Endothelial cell of umbilical vein (primary cell): ENCODE measurements at regions not wholly inside any gene's neighbourhood (a gene's known extent, or its start where the extent isn't known, plus 50 kb on each side); places are given as distances from the start of the nearest gene placed in this dataset.

ENCODE experiments used
- BruUV-seq: library from RNA; stranded (reverse); fragments of 400-500 nt; replicated peaks from 2 replicates; lab custom pipeline; 2021; lab: Mats Ljungman, UMichigan
- CTCF ChIA-PET: fragments of 300-600, 350-600 bp; sonication (Branson Sonifier 250); formaldehyde crosslinking; loops from one replicate; lab custom pipeline; 2021; ENCODE audit warnings: antibody characterized with exemption, inconsistent platforms; lab: Charles Lee
- POLR2A ChIA-PET: fragments of 300-600, 350-600 bp; sonication (Branson Sonifier 250); formaldehyde crosslinking; loops from one replicate; lab custom pipeline; 2021; ENCODE audit warnings: antibody characterized with exemption, inconsistent platforms; lab: Charles Lee
- DNase-seq: peaks from one replicate; pipeline ENCODE4 v3.0.0-alpha.2; 2011; ENCODE audit warnings: low read depth, low spot score
- FAIRE-seq: peaks from 2 replicates; lab custom pipeline; 2011; peaks lifted over from hg19 to GRCh38; lab: Jason Lieb, UNC
- H2AFZ ChIP-seq: 2 replicates; pipeline ENCODE4 v1.6.0; 2012; ENCODE audit warnings: low read depth, low read length, control low read depth, inconsistent platforms
- H3K27ac ChIP-seq: 2 replicates; pipeline ENCODE4 v1.5.1; 2011; ENCODE audit warnings: low read depth, mild to moderate bottlenecking, control low read depth, low read length, moderate library complexity; ENCODE audit not compliant: insufficient read depth
- H3K27me3 ChIP-seq, 2 experiments: 2 replicates each; pipeline versions ENCODE4 v1.6.0 to v1.6.1; 2011; ENCODE audit warnings: low read length in 2 of 2, mixed read lengths in 1 of 2; ENCODE audit not compliant: control insufficient read depth in 2 of 2, insufficient read depth in 2 of 2
- H3K36me3 ChIP-seq, 2 experiments: 2 replicates in 1 of 2; 3 replicates in 1 of 2; pipeline ENCODE4 v1.5.1; 2011; ENCODE audit warnings: low read length in 2 of 2, mild to moderate bottlenecking in 1 of 2, moderate library complexity in 1 of 2; ENCODE audit not compliant: control insufficient read depth in 2 of 2, insufficient read depth in 2 of 2; ENCODE audit errors: extremely low read depth in 1 of 2
- H3K4me1 ChIP-seq: 3 replicates; pipeline ENCODE4 v1.5.1; 2011; ENCODE audit warnings: mild to moderate bottlenecking, low read length; ENCODE audit not compliant: control insufficient read depth, insufficient read depth; ENCODE audit errors: extremely low read depth
- H3K4me2 ChIP-seq: 2 replicates; pipeline ENCODE4 v1.6.1; 2011; ENCODE audit warnings: low read length, control low read depth, mixed read lengths; ENCODE audit not compliant: insufficient read depth
- H3K4me3 ChIP-seq, 3 experiments: fragments of 200-600 bp in 1 of 3; sonication (generic), shearing (Covaris generic) in 1 of 3; replicated peaks in 1 of 3; 2 replicates each; pipeline ENCODE4 v1.5.1; 2011 to 2016; ENCODE audit warnings: control low read depth in 3 of 3, low read length in 3 of 3, mild to moderate bottlenecking in 2 of 3, inconsistent platforms in 1 of 3, low read depth in 1 of 3, moderate library complexity in 1 of 3; ENCODE audit not compliant: insufficient read depth in 1 of 3
- H3K79me2 ChIP-seq: 2 replicates; pipeline ENCODE4 v1.6.0; 2012; ENCODE audit warnings: low read length, inconsistent platforms; ENCODE audit not compliant: control insufficient read depth, insufficient read depth
- H3K9ac ChIP-seq: replicated peaks from 2 replicates; pipeline ENCODE3; 2011; ENCODE audit warnings: low read length, control low read depth; ENCODE audit not compliant: insufficient read depth; ENCODE audit errors: extremely low read depth
- H3K9me1 ChIP-seq: replicated peaks from 3 replicates; pipeline ENCODE4 v1.6.0; 2011; ENCODE audit warnings: mild to moderate bottlenecking, low read length; ENCODE audit not compliant: control insufficient read depth, insufficient read depth; ENCODE audit errors: extremely low read depth
- H3K9me3 ChIP-seq: replicated peaks from 2 replicates; pipeline ENCODE4 v1.5.1; 2012; ENCODE audit warnings: low read length, inconsistent platforms; ENCODE audit not compliant: control insufficient read depth, insufficient read depth
- H4K20me1 ChIP-seq: replicated peaks from 2 replicates; pipeline ENCODE3; 2011; ENCODE audit warnings: mild to moderate bottlenecking, low read length; ENCODE audit not compliant: control insufficient read depth, insufficient read depth; ENCODE audit errors: extremely low read depth
- CTCF ChIP-seq, 2 donors: IDR thresholded peaks; 1 replicate in 1 of 2; 2 replicates in 1 of 2; pipeline ENCODE4 v1.5.1; 2011; ENCODE audit warnings: low read length in 2 of 2, mild to moderate bottlenecking in 2 of 2, moderate library complexity in 2 of 2, control low read depth in 1 of 2, inconsistent platforms in 1 of 2, low read depth in 1 of 2; ENCODE audit not compliant: insufficient read depth in 1 of 2; ENCODE audit errors: extremely low read depth in 1 of 2
- EZH2 ChIP-seq: IDR thresholded peaks from 2 replicates; pipeline ENCODE4 v1.6.1; 2012; ENCODE audit warnings: borderline replicate concordance, low read depth, mild to moderate bottlenecking, moderate library complexity, low read length, inconsistent platforms; ENCODE audit not compliant: severe bottlenecking
- FOS ChIP-seq: IDR thresholded peaks from 2 replicates; pipeline ENCODE4 v1.6.1; 2011; ENCODE audit warnings: mild to moderate bottlenecking, low read length, moderate library complexity, borderline replicate concordance; ENCODE audit not compliant: insufficient read depth
- JUN ChIP-seq: IDR thresholded peaks from 2 replicates; pipeline ENCODE4 v1.6.1; 2011; ENCODE audit warnings: borderline replicate concordance, low read depth; ENCODE audit not compliant: insufficient read length, insufficient read depth
- POLR2A ChIP-seq: IDR thresholded peaks from 2 replicates; pipeline ENCODE4 v1.6.1; 2012; ENCODE audit warnings: low read depth, mild to moderate bottlenecking, control low read depth, low read length
- POLR2AphosphoS5 ChIP-seq: IDR thresholded peaks from 2 replicates; pipeline ENCODE4 v1.6.1; 2012; ENCODE audit warnings: low read depth, mild to moderate bottlenecking, control low read depth, low read length, moderate library complexity; ENCODE audit not compliant: insufficient read depth
- dilution Hi-C: fragments of 300-500 bp; cut with MboI; formaldehyde crosslinking; loops from one replicate; pipeline ENCODE4 v1.15.0; 2019; ENCODE audit warnings: low sequenced_read_pairs; ENCODE audit not compliant: extremely low pct_ligation_motif_present
- intact Hi-C: fragments of 100-400 bp; cut with micrococcal nuclease; formaldehyde crosslinking; loops from one replicate; pipeline ENCODE4 v1.10.0; 2022

- CTCF ChIA-PET: no interaction called here
- H4K20me1 ChIP-seq: no peaks in the 10 kb centered on the region
- H3K4me3 ChIP-seq: no peak overlapping the region
- no peak overlapping the region for H3K4me2 ChIP-seq
- dilution Hi-C loops: no loop called here
- no peak for DNase-seq
- H3K9me1 ChIP-seq: no peaks in the 10 kb centered on the region
- no peaks in the 10 kb centered on the region for H3K27me3 ChIP-seq
- no peak for TF ChIP-seq POLR2AphosphoS5
- no peaks in the 10 kb centered on the region for H3K4me1 ChIP-seq
- FAIRE-seq: no peak
- H3K79me2 ChIP-seq: no peaks in the 10 kb centered on the region
- H3K27ac ChIP-seq: no peak overlapping the region
- no peaks in the 10 kb centered on the region for H3K9me3 ChIP-seq
- BruUV-seq: no TSS peak
- no peak overlapping the region for H3K9ac ChIP-seq
- no peak overlapping the region for H2AFZ ChIP-seq
- POLR2A ChIA-PET: no interaction called here
- H3K36me3 ChIP-seq: no peaks in the 10 kb centered on the region
- intact Hi-C loops: no loop called here
Measured at GRCh38 chr2:180276733-180277132, 269.6 kb upstream of the CWC22 start.

GRCh38 chr2:180268006-180268405 is 260.9 kb upstream of the CWC22 start:
- H3K27me3 ChIP-seq: no peaks in the 10 kb centered on the region
- intact Hi-C loops: no loop called here

More at GRCh38 chr2:180268006-180268405, 260.9 kb upstream of the CWC22 start:
- Histone ChIP-seq H3K4me2 (no peak overlapping the region), H3K79me2 (no peaks in the 10 kb centered on the region), H3K4me3 (no peak overlapping the region), H3K36me3 (no peaks in the 10 kb centered on the region), H3K9me1 (no peaks in the 10 kb centered on the region), H3K27ac (no peak overlapping the region), H3K9me3 (no peaks in the 10 kb centered on the region), H3K9ac (no peak overlapping the region), H4K20me1 (no peaks in the 10 kb centered on the region), H3K4me1 (no peaks in the 10 kb centered on the region), H2AFZ (no peak overlapping the region)
- dilution Hi-C loops: no loop called here
- TF ChIP-seq POLR2AphosphoS5 (no peak), CTCF (IDR thresholded peaks at IDR 0.05; ENCODE audit: extremely low read depth in 1 of 2, insufficient read depth in 1 of 2, low read depth in 1 of 2, low read length in 2 of 2) (no peak), EZH2 (no peak), POLR2A (no peak), FOS (no peak), JUN (no peak)
- no TSS peak for BruUV-seq
- ChIA-PET CTCF (no interaction called here), POLR2A (no interaction called here)
- FAIRE-seq (no peak), DNase-seq (no peak)
